Pons (tissue), 1 donor: ENCODE measurements at regions not wholly inside any gene's neighbourhood (a gene's known extent, or its start where the extent isn't known, plus 50 kb on each side); places are given as distances from the start of the nearest gene placed in this dataset.

Source experiments
- DNase-seq: peaks from one replicate; pipeline ENCODE4 v3.0.0-alpha.2; 2016; ENCODE audit warnings: low spot score

DNA sequence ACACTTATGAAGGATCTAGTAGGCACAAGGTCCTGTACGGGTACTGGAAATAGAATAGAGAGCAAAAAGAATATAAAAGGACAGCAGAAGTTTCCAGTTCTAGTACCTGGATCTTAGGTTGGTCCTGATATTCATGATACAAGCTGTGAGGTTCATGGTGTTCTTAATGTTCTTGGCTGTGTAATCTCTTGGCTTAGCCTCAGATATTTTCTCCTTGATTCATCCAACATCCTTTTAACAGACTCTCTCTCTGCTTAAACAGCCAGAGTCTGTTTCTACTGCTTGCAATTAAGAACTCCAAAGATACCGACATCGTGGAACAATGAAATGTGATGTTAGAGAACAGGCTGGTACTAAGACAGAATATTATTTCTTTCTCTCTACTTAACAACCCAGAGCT lies 49.9 kb downstream of the CNTN3 start:
- DNase-seq = no peak

DNA sequence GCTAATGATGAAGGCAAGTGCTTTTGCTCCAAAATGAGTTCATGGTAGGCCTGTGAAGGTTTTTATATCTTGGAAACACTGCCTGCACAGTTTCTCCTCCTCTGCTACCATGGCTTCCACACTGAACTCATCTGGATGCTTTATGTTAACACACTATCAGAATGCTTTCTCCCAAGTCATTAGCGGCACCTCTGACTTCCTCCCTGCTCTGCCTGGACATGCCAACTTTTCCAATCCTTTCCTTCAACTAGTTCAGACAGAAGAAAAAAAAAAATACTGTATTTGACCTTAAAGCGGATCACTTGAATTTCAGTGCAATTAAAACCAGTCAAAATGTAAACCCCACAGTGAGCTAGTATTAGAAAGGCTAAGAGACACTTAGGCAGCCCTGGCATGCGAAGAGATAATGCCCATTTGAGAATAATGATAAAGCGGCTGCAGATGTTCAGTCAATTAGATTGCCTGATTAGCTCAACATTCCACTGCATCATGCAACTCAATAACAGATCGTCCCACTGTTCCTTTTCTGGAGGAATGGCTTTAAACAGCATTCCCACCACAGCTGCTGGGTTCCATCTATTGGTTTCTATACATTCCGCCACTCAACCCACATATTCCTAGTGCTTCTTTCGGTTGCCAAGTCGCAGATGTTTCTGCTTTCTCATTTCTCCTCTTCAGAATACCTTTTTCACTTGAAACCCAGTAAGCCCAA lies 51.7 kb downstream of the CNTN3 start:
- DNase-seq = no peak

DNA sequence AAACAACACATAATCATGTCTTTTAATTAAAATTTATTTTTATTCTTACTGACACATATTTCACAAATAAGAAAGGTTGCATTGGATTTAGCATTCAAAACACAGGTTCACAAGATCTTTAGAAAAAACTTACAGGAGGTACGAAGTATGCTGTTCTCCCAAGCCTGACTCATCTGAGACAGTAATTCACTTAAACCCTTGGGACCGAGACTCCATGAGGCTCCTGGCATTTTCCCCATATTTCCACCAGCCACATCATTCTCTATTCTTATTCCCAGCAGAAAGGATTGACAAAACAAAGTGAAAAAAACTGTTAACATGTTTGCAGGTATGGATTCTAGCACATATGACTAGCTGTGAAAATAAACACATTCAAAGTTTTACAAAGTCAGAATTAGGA lies 52.6 kb downstream of the CNTN3 start:
- DNase-seq = no peak

DNA sequence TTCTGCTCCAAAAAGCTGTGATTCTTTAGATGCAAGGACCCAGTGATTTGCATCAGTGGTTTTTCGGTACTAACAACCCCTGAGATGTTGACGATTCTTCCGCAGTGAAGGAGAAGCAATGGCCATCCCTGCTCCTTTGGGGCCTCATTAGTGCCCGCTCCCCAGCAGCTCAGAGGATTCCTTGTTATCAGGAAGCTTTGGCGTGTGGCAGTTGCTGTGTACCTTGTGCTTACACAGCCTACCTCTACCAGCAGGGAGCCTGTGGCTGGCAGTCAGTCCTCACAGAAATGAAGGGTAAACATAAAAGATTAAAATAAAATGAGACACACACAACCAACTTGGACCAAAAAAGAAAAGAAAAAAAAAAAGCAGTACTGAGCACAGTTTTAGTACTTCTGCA lies 55.2 kb downstream of the CNTN3 start:
- no peak for DNase-seq

DNA sequence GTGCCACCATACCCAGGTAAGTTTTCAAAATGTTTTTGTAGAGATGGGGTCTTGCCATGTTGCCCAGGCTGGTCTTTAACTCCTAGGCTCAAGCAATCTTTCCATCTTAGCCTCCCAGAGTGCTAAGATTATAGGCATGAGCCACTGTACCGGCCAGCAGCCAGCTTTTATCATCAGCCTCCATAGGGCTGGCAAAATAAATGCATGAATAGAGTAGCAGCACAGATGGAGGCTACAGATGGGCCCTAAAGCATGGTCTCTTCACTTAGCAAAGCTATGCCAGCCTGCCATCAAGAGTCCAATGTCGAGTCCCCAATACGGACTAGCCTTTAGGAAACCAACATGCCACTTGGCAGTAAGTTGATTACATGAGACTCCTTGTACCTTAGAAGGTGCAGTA lies 63.8 kb downstream of the CNTN3 start:
- DNase-seq = peak; percentile 15

DNA sequence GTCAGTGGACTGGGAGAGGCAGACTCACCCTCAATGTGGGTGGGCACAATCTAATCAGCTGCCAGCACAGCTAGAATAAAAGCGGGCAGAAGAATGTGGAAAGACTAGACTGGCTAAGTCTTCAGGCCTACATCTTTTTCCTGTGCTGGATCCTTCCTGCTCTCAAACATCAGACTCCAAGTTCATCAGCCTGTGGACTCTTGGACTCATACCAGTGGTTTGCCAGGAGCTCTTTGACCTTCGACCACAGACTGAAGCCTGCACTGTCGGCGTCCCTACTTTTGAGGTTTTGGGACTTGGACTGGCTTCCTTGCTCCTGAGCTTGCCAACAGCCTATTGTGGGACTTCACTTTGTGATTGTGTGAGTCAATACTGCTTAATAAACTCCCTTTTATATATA lies 68.0 kb downstream of the CNTN3 start:
- DNase-seq = no peak

DNA sequence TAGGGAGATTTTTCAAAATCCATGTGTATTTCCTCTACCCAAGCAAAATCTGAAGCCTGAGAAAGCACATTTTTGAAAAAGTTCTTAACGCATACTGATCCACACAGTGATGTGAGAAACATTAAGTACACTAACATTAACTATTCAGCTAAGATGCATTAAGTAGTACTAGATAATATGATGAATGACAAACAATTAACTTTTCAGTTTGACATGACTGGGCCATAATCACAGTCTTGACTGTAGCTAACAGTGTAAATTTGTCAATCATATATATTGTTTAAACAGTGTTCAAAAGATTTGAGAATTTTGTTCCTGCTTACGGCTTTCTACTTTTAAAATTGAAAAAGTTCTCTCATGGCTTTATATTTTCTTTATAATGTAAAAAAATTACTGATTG lies 72.0 kb downstream of the CNTN3 start:
- DNase-seq = no peak

DNA sequence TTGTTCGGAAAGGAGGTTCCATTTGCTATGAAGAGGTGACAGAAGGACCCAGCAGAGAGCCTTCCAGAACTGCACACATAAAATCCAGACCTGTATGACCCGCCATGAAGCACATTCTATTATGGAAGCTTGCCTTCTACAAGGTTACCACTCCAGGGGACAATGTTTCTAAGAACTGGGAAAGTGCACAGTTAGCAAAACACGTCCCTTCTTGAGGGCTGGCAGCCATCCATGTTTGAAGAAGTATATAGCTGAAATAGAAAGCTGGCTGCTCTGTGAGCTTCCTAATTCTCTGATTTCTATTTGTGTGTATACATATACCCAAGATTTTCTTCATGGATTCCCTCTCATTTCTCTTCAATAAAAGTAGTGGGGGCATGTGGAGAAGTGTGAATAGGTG lies 74.6 kb downstream of the CNTN3 start:
- DNase-seq = no peak

DNA sequence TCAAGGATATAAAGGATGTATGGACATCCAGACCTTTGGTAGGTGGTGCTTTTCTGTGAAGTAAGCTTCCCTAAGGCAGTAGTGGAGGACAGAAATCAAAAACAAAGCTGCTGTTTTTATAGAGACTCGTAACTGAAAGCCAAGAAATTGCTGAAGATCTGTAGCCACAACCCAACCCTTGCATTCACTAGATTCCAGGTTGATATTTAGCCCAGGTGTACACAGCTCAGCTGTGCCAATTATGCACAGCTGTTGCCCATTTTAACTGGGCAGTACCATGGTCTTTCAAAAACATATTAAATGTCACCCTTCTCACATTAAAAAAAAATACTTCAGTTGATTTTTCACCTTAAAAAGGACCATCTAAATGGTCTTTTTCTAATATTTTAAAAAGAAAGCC lies 75.8 kb downstream of the CNTN3 start:
- DNase-seq = no peak

DNA sequence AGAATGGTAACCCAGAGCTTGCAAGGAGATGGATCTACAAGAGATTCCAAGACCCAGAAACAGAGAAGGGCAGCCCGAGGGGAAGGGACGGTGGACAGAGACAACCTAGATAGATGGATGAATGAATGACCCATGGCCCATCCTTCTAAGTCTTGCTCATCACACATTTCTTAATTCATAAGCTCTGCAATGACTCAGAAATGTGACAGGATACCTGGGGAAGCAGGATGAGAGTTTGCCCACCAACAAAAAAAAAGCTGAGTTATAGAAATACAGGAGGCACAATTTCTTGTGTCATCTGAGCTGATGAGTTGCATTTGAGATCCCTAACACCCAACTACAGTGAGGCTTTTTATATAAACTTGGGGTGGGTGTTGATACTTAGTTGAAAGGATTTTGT lies 76.6 kb downstream of the CNTN3 start:
- no peak for DNase-seq

DNA sequence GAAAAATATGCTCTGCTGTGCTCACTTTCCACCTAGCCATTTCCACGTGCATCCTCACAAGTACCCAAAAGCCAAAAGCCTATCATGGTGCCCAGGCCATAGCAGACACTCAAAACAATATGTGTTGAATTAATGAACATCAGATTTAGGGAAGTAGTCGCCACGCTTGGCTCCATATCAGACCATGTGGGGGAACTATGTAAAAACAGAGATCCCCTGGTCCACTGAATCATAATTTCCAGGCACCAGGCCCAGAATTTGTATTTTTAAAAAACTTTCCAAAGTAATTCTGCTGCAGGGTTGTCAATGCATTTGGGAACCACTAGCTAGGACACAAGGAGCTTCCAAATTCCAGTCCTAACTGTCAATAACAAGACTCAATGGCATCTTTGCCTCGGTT lies 77.3 kb downstream of the CNTN3 start:
- DNase-seq = no peak

DNA sequence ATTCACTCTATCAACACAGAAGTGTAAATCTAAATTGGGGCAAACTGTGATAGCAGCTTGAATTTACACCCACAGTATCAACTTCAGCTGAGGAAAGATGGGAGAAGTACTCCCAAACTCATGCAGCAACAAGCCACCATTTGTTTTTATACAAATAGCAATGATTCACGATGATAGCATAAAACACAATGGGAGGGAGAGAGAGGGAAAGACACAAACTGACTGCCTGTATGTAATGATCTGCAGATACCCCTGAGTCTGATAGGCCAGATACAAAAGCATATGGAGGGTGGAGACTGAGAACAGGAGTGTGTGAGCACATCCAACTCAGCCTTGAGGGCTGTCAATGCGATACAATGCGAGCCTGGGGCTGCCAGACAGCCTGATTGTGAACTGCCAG lies 79.2 kb downstream of the CNTN3 start:
- DNase-seq = no peak

DNA sequence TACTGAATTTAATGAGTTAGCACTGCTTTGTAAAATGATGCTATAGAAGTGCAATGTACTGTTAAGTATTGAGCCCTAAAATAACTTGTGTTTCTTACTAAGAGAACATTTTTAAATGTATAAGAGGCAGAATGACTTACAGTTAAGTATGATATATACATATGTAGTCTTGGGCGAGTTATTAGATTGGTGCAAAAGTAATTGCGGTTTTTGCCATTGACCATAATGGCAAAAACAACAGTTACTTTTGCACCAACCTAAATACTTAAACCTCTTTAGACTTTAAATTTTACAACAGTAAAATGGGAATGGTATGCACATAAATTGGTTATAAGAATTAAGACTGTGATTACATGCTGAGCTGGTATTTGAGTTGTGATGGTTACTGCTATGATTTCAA lies 79.8 kb downstream of the CNTN3 start:
- no peak for DNase-seq

DNA sequence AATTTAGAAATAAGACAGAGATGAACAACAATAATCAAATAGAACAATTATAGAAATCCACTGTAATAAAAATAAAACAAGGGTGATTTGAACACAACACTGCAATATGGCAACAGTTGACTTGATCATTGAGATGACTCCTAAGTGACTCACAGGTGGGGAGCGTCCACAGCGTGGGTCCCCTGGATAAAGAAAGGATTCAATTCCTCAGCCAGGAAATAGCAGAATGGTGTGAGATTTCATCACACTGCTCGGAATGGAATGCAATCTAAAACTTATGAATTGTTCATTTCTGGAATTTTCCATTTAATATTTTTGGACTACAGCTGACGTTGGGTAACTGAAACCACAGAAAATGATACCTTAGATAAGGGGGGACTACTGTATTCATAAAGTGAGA lies 82.0 kb downstream of the CNTN3 start:
- DNase-seq = no peak

DNA sequence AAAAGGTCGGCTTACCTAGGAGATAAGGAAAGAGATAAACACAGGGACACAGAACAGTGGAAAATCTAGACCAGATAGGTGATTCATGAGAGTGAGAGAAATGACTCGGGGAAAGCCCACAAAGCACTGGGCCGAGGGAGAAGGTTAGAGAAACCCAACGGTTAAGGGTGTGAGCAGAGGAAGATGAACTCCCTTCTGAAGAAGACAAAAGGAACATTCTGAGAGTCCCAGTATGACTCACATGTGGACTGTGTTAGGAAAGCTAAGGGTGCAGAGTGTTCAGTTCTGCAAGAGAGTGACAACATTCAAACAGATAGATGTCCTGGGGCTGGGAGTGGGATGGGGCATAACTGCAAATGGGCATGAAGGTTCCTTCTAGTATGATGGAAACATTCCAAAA lies 83.0 kb downstream of the CNTN3 start:
- no peak for DNase-seq

DNA sequence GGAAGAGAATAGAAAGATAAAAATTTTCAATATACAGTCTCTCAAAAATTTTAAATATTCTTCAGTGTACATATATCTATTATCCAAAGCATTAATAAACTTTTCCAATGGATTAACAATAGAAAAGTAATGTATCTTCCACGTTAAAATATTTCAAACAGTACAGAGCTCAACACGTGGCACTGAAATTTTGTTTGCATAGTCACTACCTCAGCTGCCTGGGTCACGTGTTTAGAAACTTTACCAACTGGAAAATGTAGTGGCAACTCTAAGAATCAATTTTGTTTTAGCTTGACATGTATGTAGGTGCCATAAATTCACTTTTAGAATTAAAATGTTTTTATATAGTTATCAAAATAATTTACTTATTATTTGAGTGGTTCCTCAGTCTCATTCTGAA lies 85.3 kb downstream of the CNTN3 start:
- DNase-seq = no peak

DNA sequence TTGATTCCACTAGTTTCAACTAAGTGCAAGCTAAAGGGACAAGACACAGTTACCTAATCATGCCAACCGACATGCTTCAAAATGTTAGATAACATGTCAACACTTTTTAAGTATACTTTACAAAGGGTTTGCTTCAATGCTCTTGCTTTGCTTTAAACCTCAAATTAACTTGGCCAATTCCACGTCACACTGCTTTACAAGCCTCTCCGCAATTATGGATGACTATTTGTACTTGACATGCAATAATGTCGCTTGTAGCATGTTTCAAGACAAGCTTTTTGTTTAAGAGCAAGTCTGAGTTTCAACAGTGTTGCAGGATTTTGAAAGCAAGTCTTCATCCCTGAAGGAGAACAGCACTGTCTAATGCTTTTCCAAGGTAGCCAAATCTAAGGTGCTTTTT lies 86.9 kb downstream of the CNTN3 start:
- DNase-seq = no peak

DNA sequence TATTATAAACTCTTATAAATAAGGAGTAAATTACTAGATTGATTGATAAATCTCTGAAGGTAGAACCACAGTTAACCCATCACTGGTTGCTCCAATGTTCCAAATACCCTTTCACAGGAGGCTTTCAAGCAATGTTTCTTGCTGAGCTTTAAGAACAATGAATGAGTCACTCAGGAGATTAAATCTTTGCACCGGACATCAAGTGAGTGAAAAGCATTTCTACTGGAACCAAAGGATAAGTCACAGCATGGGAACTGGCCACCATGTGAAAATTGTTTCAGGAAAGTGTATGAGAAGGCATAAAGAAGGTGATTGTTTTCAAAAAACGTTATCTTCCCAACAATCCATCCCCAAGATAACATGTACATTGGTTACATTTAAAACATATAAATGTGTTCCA lies 90.6 kb downstream of the CNTN3 start:
- DNase-seq = no peak

DNA sequence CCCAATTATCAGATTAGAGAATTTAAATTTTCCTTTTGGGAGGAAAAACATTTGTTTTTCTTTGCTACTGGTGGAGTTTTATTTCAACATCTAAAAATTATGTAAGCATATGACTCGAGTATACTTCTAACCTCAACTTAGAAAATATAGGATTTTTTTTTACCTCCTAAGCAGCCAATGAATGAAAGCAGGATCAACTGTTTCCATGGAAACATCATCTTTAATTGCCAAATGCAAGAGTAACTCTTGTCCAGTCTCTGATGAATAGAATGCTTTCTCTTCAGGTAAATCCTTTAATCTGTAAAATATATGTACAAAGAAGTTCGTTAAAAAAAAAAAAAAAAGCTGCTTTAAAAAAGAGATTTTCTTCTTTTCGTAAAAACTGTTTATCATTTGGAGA lies 93.6 kb downstream of the CNTN3 start:
- no peak for DNase-seq

DNA sequence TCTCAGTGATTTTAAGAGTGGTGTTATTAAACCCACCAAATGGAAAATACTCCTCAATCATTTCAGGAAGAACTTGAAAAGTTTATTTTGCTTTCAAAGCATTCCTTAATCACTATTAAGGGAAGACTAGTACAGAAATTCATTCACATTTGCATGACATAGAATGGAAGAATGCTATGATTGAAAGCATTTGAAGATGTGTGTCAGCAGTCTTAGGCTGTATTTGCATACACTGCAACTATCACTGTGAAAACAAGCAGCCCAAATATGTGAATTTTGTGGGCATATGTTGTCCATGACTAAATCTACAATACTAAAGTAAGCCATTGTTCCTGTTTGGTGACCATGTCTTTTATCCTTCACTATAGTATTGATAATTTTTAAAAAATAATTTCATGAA lies 95.8 kb downstream of the CNTN3 start:
- DNase-seq = no peak

DNA sequence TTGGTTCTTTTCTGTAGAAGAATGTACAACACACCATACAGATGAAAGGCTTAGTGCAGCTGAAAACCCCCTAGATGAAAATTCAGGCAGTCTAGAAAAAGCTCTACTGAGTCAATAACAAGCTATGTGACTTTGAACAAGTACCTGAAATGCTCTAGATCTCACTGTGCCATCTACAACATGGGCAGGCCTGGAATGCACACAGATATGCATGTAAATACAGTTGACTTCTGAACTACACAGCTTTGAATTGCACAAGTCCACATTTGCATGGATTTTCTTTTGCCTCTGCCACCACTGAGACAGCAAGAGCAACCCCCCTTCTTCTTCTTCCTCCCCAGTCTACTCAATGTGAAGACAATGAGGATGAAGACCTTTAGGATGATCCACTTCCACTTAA lies 98.4 kb downstream of the CNTN3 start:
- no peak for DNase-seq

DNA sequence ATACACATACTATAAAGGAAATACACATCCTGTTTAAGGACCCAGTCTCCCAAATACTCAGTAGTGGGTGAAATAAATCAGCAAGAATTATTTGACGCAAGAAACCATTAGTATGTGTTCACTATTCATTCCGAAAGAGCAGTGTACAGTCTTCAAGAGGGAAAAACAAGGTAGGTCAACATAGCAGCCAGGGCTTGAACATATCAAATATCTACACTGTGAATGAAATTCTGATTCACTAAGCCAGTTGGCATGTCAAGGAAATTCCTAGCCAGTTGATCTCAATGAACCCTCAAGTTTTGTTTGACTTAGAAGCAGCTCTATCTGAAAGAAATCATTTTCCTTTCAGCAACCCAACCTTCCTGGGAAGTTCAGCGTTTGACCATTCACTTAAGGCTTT lies 99.0 kb downstream of the CNTN3 start:
- no peak for DNase-seq

DNA sequence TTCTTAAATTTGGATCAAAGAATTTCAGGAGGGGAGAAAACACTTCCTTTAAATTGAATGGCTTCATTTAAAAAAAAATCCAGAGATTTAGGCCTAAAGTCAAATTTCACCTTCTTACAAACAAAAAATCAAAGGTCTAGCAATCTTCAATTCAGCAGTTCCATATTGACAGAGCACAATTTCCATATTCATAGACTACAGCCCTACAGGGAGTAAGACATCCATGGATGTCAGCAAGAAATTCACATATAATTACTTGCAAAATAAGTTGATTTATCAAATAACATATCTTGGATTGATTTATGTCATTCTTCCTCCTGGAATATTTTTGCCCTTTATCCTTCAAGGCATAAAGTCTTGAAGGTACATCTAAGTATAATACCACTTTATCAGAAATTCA lies 103.4 kb downstream of the CNTN3 start:
- DNase-seq = no peak

DNA sequence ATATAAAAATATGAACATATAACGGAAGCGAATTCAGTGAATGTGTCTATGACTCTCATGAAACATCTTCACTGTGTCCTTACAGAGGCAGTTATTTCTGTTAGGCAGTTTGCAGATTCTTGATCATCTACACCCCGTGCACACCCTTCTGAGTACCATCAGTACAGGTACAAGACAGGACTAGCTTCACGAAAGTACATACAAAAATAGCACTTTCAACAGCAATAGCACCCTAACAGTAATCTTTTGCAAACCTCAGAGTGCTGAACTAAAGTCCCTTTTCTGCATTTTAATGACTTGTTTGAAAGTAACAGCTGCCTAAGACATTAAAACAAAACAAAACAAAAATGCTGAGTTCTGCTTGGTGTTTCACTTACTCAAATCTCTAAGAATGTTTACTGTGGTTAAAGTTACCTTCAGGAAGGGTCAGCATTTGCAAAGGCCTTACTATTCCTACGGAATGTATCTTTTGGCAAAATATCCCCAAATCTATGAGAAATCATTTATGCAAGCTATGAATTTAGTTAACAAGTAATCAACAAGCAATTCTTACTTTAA lies 104.1 kb downstream of the CNTN3 start:
- DNase-seq = no peak

DNA sequence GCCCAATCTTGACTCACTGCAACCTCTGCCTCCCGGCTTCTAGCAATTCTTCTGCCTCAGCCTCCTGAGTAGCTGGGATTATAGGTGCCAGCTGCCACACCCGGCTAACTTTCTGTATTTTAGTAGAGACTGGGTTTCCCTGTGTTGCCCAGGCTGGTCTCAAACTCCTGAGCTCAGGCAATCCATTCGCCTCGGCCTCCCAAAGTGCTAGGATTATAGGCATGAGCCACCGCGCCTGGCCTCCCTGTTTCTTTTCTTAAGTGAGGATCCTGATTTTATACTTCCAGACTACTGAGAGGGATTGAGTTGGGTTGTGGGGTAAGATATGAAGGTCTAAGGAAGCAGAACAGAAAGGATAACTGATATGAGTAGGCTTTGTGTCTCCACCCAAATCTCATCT lies 106.8 kb downstream of the CNTN3 start:
- DNase-seq = no peak
